GM23248 (cell line): ENCODE measurements at regions not wholly inside any gene's neighbourhood (a gene's known extent, or its start where the extent isn't known, plus 50 kb on each side); places are given as distances from the start of the nearest gene placed in this dataset.

ENCODE experiments used
- DNase-seq: peaks from one replicate; pipeline ENCODE4 v3.0.0-alpha.2; 2015
- H2AFZ ChIP-seq: fragments of 200-600 bp; sonication (generic); 2 replicates; pipeline ENCODE4 v1.6.1; 2016; ENCODE audit warnings: antibody characterized with exemption
- H3F3A ChIP-seq: fragments of 200-600 bp; sonication (generic); 2 replicates; pipeline ENCODE4 v1.6.1; 2016; ENCODE audit warnings: mild to moderate bottlenecking, antibody characterized with exemption, mixed run types; ENCODE audit not compliant: insufficient read depth
- H3K27ac ChIP-seq: fragments of 200-600 bp; sonication (generic); 2 replicates; pipeline ENCODE4 v1.5.1; 2016; ENCODE audit warnings: mild to moderate bottlenecking
- H3K27me3 ChIP-seq: fragments of 200-600 bp; sonication (generic); replicated peaks from 2 replicates; pipeline ENCODE4 v1.6.1; 2016; ENCODE audit warnings: mild to moderate bottlenecking; ENCODE audit not compliant: insufficient read depth
- H3K36me3 ChIP-seq: fragments of 200-600 bp; sonication (generic); 2 replicates; pipeline ENCODE4 v1.6.1; 2016; ENCODE audit warnings: low read depth, mild to moderate bottlenecking
- H3K4me1 ChIP-seq: fragments of 200-600 bp; sonication (generic); 2 replicates; pipeline ENCODE4 v1.6.1; 2016; ENCODE audit warnings: mild to moderate bottlenecking; ENCODE audit not compliant: insufficient read depth
- H3K4me2 ChIP-seq: fragments of 200-600 bp; sonication (generic); one replicate; pipeline ENCODE4 v1.6.1; 2016; ENCODE audit warnings: mild to moderate bottlenecking; ENCODE audit not compliant: unreplicated experiment
- H3K4me3 ChIP-seq: fragments of 200-600 bp; sonication (generic); 2 replicates; pipeline ENCODE4 v1.5.1; 2016; ENCODE audit warnings: mild to moderate bottlenecking
- H3K79me2 ChIP-seq: fragments of 200-600 bp; sonication (generic); 2 replicates; pipeline ENCODE4 v1.6.1; 2016; ENCODE audit warnings: mild to moderate bottlenecking; ENCODE audit not compliant: insufficient read depth
- H3K9ac ChIP-seq: fragments of 200-600 bp; sonication (generic); 2 replicates; pipeline ENCODE4 v1.6.1; 2016; ENCODE audit warnings: mild to moderate bottlenecking
- H3K9me2 ChIP-seq: fragments of 200-600 bp; sonication (generic); 2 replicates; pipeline ENCODE4 v1.6.1; 2016; ENCODE audit warnings: mixed run types, mild to moderate bottlenecking, moderate library complexity; ENCODE audit not compliant: insufficient read depth
- H3K9me3 ChIP-seq: fragments of 200-600 bp; sonication (generic); one replicate; pipeline ENCODE4 v1.6.1; 2017; ENCODE audit warnings: low read depth
- H4K20me1 ChIP-seq: fragments of 200-600 bp; sonication (generic); 2 replicates; pipeline ENCODE4 v1.6.0; 2016; ENCODE audit not compliant: insufficient read depth
- EZH2 ChIP-seq: fragments of 200-600 bp; sonication (generic); IDR thresholded peaks from 2 replicates; pipeline ENCODE4 v1.6.1; 2018; ENCODE audit warnings: antibody characterized with exemption, mild to moderate bottlenecking; ENCODE audit not compliant: insufficient read depth, poor library complexity, severe bottlenecking
- EZH2phosphoT487 ChIP-seq: fragments of 200-600 bp; sonication (generic); IDR thresholded peaks from 2 replicates; pipeline ENCODE4 v1.6.1; 2018; ENCODE audit warnings: antibody characterized with exemption, moderate library complexity, mild to moderate bottlenecking, low read depth; ENCODE audit not compliant: insufficient read depth
- WGBS, 2 experiments: methylation state at CpG; one replicate each; pipeline ENCODE4 v1.1.6; 2015 to 2017; ENCODE audit warnings: low lambda C conversion rate in 2 of 2, low coverage in 1 of 2; ENCODE audit errors: missing lambda C conversion rate in 2 of 2; 5-methylcytosine and 5-hydroxymethylcytosine counted together
- in situ Hi-C: fragments of 300-500 bp; cut with MboI; formaldehyde crosslinking; loops from 2 replicates; pipeline ENCODE4 v1.15.0; 2020

- Histone ChIP-seq H3K27ac (no peak overlapping the region), H3K4me1 (peaks cover 10% of the 10 kb centered on the region; the same call in 1 of the 2 replicates), H4K20me1 (no peaks in the 10 kb centered on the region), H3K9ac (no peak overlapping the region), H3K4me2 (no peak overlapping the region), H3K79me2 (no peaks in the 10 kb centered on the region), H3F3A (peaks cover 6% of the 10 kb centered on the region; the same call in 1 of the 2 replicates), H3K4me3 (no peak overlapping the region), H3K9me2 (no peaks in the 10 kb centered on the region), H3K9me3 (no peaks in the 10 kb centered on the region), H2AFZ (no peak overlapping the region), H3K27me3 (no peaks in the 10 kb centered on the region), H3K36me3 (no peaks in the 10 kb centered on the region)
- TF ChIP-seq EZH2 (no peak), EZH2phosphoT487 (no peak)
- in situ Hi-C loops: no loop called here
- DNase-seq: no peak
- WGBS, 2 experiments: 93 to 94% methylated on average over 6 of the region's 6 CpGs
Measured at GRCh38 chr20:23201658-23202057, 115.5 kb upstream of the CD93 start.

DNA sequence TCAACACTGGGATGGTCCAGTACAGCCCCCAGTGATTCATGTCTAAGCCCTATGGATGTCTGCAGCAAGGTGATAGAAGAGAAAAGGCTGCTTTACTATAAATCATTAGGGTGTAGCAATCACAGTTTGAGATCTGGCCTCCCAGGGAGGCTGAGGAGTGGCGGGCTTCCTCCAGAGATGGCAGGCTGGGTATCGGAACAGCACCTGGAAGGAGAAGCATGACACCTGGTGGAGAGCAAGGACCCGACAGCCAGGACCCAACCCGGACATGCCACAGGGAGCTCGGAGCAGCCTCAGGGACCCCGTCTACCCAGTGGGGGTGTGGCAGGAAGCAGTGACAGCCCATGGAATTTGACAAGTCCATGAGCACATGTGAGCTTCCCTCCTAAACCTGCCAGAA lies 114.8 kb upstream of the CD93 start:
- 54 to 57% methylated on average over 6 of the region's 6 CpGs for WGBS, 2 experiments
- Histone ChIP-seq H3K9me3 (no peaks in the 10 kb centered on the region), H3K4me2 (no peak overlapping the region), H3K79me2 (no peaks in the 10 kb centered on the region), H3F3A (peaks cover 6% of the 10 kb centered on the region; the same call in 1 of the 2 replicates), H3K9ac (no peak overlapping the region), H3K4me1 (peaks cover 8% of the 10 kb centered on the region; the same call in 1 of the 2 replicates), H3K27me3 (no peaks in the 10 kb centered on the region), H4K20me1 (no peaks in the 10 kb centered on the region), H3K4me3 (no peak overlapping the region), H3K27ac (no peak overlapping the region), H2AFZ (no peak overlapping the region), H3K9me2 (no peaks in the 10 kb centered on the region), H3K36me3 (no peaks in the 10 kb centered on the region)
- TF ChIP-seq EZH2phosphoT487 (no peak), EZH2 (no peak)
- DNase-seq: peak; percentile 30
- in situ Hi-C loops: no loop called here

- H2AFZ ChIP-seq: no peak overlapping the region
- whole genome bisulfite sequencing, 2 experiments: 85 to 87% methylated on average over 12 of the region's 12 CpGs
- no peak overlapping the region for H3K4me2 ChIP-seq
- 0 out of 2 replicates have a peak, but pooled peaks cover 7% of the 10 kb centered on the region for H3K4me1 ChIP-seq
- H3K36me3 ChIP-seq: no peaks in the 10 kb centered on the region
- no peak overlapping the region for H3K27ac ChIP-seq
- H3K4me3 ChIP-seq: no peak overlapping the region
- H3F3A ChIP-seq: peaks cover 6% of the 10 kb centered on the region; the same call in 1 of the 2 replicates
- DNase-seq: no peak
- TF ChIP-seq EZH2 (no peak), EZH2phosphoT487 (no peak)
- H3K79me2 ChIP-seq: no peaks in the 10 kb centered on the region
- in situ Hi-C loops: no loop called here
- no peaks in the 10 kb centered on the region for H4K20me1 ChIP-seq
- H3K9me3 ChIP-seq: no peaks in the 10 kb centered on the region
- H3K9ac ChIP-seq: no peak overlapping the region
- no peaks in the 10 kb centered on the region for H3K27me3 ChIP-seq
- no peaks in the 10 kb centered on the region for H3K9me2 ChIP-seq
Measured at GRCh38 chr20:23200413-23200812, 114.3 kb upstream of the CD93 start.

GRCh38 chr20:23199356-23199755 lies 113.2 kb upstream of the CD93 start:
- Histone ChIP-seq H3K27ac (no peak overlapping the region), H2AFZ (no peak overlapping the region), H3K27me3 (no peaks in the 10 kb centered on the region), H3K4me2 (no peak overlapping the region), H4K20me1 (no peaks in the 10 kb centered on the region), H3K79me2 (no peaks in the 10 kb centered on the region), H3K9me3 (no peaks in the 10 kb centered on the region), H3K4me3 (no peak overlapping the region), H3F3A (peaks cover 6% of the 10 kb centered on the region; the same call in 1 of the 2 replicates), H3K4me1 (0 out of 2 replicates have a peak, but pooled peaks cover 7% of the 10 kb centered on the region), H3K9ac (no peak overlapping the region), H3K36me3 (no peaks in the 10 kb centered on the region), H3K9me2 (no peaks in the 10 kb centered on the region)
- in situ Hi-C loops: no loop called here
- DNase-seq: no peak
- TF ChIP-seq EZH2phosphoT487 (no peak), EZH2 (no peak)
- WGBS, 2 experiments: 94 to 96% methylated on average over 3 of the region's 3 CpGs

DNA sequence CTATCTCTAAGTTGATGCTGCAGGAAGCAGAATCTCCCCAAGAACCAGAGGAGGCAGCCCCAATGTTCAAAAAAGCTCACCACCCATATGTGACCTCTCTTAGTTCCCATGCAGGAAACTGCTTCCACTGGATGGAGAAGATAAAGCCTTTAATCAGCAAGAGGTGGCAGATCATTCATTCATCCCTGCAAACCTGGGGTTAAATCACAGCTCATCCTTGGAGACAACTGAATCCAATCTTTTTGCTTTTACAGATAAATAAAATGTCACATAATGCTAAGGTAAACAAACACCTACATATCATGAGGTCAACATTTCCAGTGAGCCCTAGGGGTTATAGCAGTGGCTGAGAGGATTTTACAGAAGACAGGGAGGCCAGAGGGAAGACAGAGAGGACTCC lies 112.7 kb upstream of the CD93 start:
- peaks cover 6% of the 10 kb centered on the region; the same call in 1 of the 2 replicates for H3F3A ChIP-seq
- H3K27me3 ChIP-seq: no peaks in the 10 kb centered on the region
- no peaks in the 10 kb centered on the region for H3K79me2 ChIP-seq
- H3K4me1 ChIP-seq: 0 out of 2 replicates have a peak, but pooled peaks cover 7% of the 10 kb centered on the region
- no peak overlapping the region for H3K4me2 ChIP-seq
- in situ Hi-C loops: no loop called here
- H3K9me3 ChIP-seq: no peaks in the 10 kb centered on the region
- H4K20me1 ChIP-seq: no peaks in the 10 kb centered on the region
- DNase-seq: no peak
- no peaks in the 10 kb centered on the region for H3K36me3 ChIP-seq
- H3K9me2 ChIP-seq: no peaks in the 10 kb centered on the region
- no peak overlapping the region for H3K4me3 ChIP-seq
- no peak overlapping the region for H3K27ac ChIP-seq
- TF ChIP-seq EZH2 (no peak), EZH2phosphoT487 (no peak)
- no peak overlapping the region for H2AFZ ChIP-seq
- no peak overlapping the region for H3K9ac ChIP-seq
